SK-N-SH treated with all-trans-retinoic acid at 6 μM for 48 hours (cell line): ENCODE measurements at regions not wholly inside any gene's neighbourhood (a gene's known extent, or its start where the extent isn't known, plus 50 kb on each side); places are given as distances from the start of the nearest gene placed in this dataset.

ENCODE experiments used
- ATAC-seq: fragments of 200-7000 bp; cut with Tn5 transposase; 3 replicates; pipeline ENCODE4 v1.9.1; 2020; ENCODE audit warnings: mild to moderate bottlenecking, moderate library complexity
- ARNTL ChIP-seq: fragments of 450-650 bp; formaldehyde crosslinking; IDR thresholded peaks from 2 replicates; pipeline ENCODE4 v1.5.0; 2020; ENCODE audit warnings: low read depth, mild to moderate bottlenecking, moderate library complexity, borderline replicate concordance
- BACH2 ChIP-seq: fragments of 250-450 bp; sonication (Bioruptor Pico); IDR thresholded peaks from 2 replicates; pipeline ENCODE4 v1.9.0; 2021; ENCODE audit warnings: mild to moderate bottlenecking, borderline replicate concordance
- CSDC2 ChIP-seq: fragments of 250-450 bp; sonication (Bioruptor Pico); IDR thresholded peaks from 2 replicates; pipeline ENCODE4 v1.5.0; 2020; ENCODE audit warnings: mild to moderate bottlenecking, moderate library complexity
- ESRRG ChIP-seq: fragments of 250-450 bp; sonication (Bioruptor Pico); IDR thresholded peaks from 2 replicates; pipeline ENCODE4 v1.6.1; 2021; ENCODE audit warnings: mild to moderate bottlenecking
- GLIS3 ChIP-seq: fragments of 250-450 bp; sonication (Bioruptor Pico); IDR thresholded peaks from 2 replicates; pipeline ENCODE4 v1.5.0; 2020; ENCODE audit warnings: mild to moderate bottlenecking, moderate library complexity
- ISL1 ChIP-seq: fragments of 250-450 bp; sonication (Bioruptor Pico); IDR thresholded peaks from 2 replicates; pipeline ENCODE4 v2.1.2; 2022; ENCODE audit warnings: mild to moderate bottlenecking, moderate library complexity
- OSR1 ChIP-seq: fragments of 250-450 bp; sonication (Bioruptor Pico); IDR thresholded peaks from 2 replicates; pipeline ENCODE4 v1.8.0; 2022; ENCODE audit warnings: moderate library complexity, mild to moderate bottlenecking, inconsistent platforms
- PPARA ChIP-seq: fragments of 250-450 bp; sonication (Bioruptor Pico); IDR thresholded peaks from 2 replicates; pipeline ENCODE4 v1.5.0; 2020; ENCODE audit warnings: mild to moderate bottlenecking, borderline replicate concordance
- RARB ChIP-seq: fragments of 250-450 bp; sonication (Bioruptor Pico); IDR thresholded peaks from 2 replicates; pipeline ENCODE4 v1.8.0; 2021; ENCODE audit warnings: mild to moderate bottlenecking, moderate library complexity
- SNAI2 ChIP-seq: fragments of 250-450 bp; sonication (Bioruptor Pico); IDR thresholded peaks from 2 replicates; pipeline ENCODE4 v1.5.0; 2020; ENCODE audit warnings: mild to moderate bottlenecking, moderate library complexity
- TCF4 ChIP-seq: fragments of 250-450 bp; sonication (Bioruptor Pico); IDR thresholded peaks from 2 replicates; pipeline ENCODE4 v1.8.0; 2021; ENCODE audit warnings: mild to moderate bottlenecking, moderate library complexity, borderline replicate concordance
- TOX ChIP-seq: fragments of 250-450 bp; sonication (Bioruptor Pico); IDR thresholded peaks from 2 replicates; pipeline ENCODE4 v1.8.0; 2021; ENCODE audit warnings: mild to moderate bottlenecking, moderate library complexity, borderline replicate concordance
- ZC3H10 ChIP-seq: fragments of 250-450 bp; sonication (Bioruptor Pico); IDR thresholded peaks from 2 replicates; pipeline ENCODE4 v1.5.1; 2021; ENCODE audit warnings: mild to moderate bottlenecking, moderate library complexity
- ZFP3 ChIP-seq: fragments of 250-450 bp; sonication (Bioruptor Pico); IDR thresholded peaks from 2 replicates; pipeline ENCODE4 v1.5.0; 2020; ENCODE audit warnings: mild to moderate bottlenecking, moderate library complexity
- ZFP30 ChIP-seq: fragments of 450-650 bp; formaldehyde crosslinking; IDR thresholded peaks from 2 replicates; pipeline ENCODE4 v1.5.0; 2022; ENCODE audit warnings: mild to moderate bottlenecking, moderate library complexity
- ZNF565 ChIP-seq: fragments of 450-650 bp; formaldehyde crosslinking; conservative IDR thresholded peaks from 2 replicates; pipeline ENCODE4 v1.5.0; 2020; ENCODE audit warnings: low read depth, mild to moderate bottlenecking, moderate library complexity
- ZNF70 ChIP-seq: fragments of 450-650 bp; formaldehyde crosslinking; IDR thresholded peaks from 2 replicates; pipeline ENCODE4 v1.5.0; 2020; ENCODE audit warnings: mild to moderate bottlenecking, moderate library complexity
- ZNF8 ChIP-seq: fragments of 450-650 bp; formaldehyde crosslinking; IDR thresholded peaks from 2 replicates; pipeline ENCODE4 v1.5.0; 2020; ENCODE audit warnings: mild to moderate bottlenecking, moderate library complexity
- TF ChIP-seq, protein P1 (sequence below): fragments of 250-450 bp; sonication (Bioruptor Pico); IDR thresholded peaks from 2 replicates; pipeline ENCODE4 v1.5.1; 2020; ENCODE audit warnings: low read depth, mild to moderate bottlenecking, moderate library complexity
- TF ChIP-seq, protein P2 (sequence below): fragments of 250-450 bp; sonication (Bioruptor Pico); IDR thresholded peaks from 2 replicates; pipeline ENCODE4 v1.8.0; 2020; ENCODE audit warnings: mild to moderate bottlenecking, moderate library complexity, borderline replicate concordance
- TF ChIP-seq, protein P3 (sequence below): fragments of 250-450 bp; sonication (Bioruptor Pico); IDR thresholded peaks from 2 replicates; pipeline ENCODE4 v1.8.0; 2021; ENCODE audit warnings: low read depth, mild to moderate bottlenecking, moderate library complexity, borderline replicate concordance
- TF ChIP-seq, protein P4 (sequence below): fragments of 250-450 bp; sonication (Bioruptor Pico); IDR thresholded peaks from 2 replicates; pipeline ENCODE4 v1.5.0; 2020; ENCODE audit warnings: mild to moderate bottlenecking, moderate library complexity

DNA sequence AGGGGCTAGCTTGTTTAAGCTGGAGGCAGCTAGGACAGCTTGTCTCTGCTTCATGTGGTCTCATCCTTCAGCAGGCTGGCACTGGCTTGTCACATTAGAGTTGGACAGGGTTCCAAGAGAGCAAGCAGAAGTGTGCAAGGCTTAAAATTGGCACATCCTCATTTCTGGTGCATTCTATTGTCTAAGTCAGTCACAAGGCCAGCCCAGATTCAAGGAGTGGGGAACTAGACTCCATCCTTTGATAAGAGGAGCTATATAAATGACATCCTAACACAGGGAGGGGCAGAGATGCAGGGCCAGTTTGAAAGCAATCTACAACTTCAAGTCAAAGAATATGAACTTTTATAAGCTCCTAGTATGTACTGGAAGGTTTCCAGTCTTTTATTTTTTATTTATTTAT, 313.2 kb downstream of the PTTG2 start (continued):
- TF ChIP-seq ZNF565 (CRISPR knock-in tag) (no peak), PPARA (CRISPR knock-in tag) (no peak)
- TF ChIP-seq, all 23 proteins: peak for 0

DNA sequence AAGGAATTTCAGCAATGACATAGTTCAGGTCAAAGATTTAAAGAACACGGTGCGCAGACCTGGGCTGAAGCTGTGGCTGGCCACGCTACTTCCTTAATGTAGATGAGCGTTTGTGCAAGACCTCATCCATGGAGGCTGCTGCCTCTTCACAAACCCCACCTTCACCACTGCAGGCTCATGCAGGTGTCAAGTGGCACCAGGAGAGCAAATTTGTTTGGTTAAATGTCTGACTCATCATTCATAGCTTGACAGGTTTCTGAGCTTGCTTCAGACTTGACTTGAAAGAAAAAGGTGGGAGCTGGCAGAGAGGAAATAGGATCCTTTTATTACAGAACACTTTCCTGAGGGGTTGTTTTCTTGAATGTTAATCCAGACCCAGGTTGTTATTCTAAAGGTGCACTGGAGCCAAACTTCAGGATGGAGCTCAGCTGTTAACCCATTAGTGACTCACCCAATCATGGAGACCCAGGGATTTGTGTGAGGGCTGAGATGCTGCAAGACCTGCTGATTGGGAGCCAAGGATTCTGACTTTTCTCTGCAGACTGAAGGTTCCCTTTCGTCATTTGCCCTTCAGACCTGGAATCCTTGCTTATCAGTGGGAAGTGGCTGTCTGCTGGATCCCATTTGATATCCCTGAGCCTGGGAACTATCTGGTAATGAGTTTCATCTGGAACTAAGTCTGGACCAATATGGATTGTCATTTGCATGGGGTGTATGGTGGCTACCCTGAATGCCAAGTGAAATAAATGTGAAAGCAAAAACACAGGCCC, 315.3 kb downstream of the PTTG2 start:
- TF ChIP-seq OSR1: no peak
- no peak for ATAC-seq

DNA sequence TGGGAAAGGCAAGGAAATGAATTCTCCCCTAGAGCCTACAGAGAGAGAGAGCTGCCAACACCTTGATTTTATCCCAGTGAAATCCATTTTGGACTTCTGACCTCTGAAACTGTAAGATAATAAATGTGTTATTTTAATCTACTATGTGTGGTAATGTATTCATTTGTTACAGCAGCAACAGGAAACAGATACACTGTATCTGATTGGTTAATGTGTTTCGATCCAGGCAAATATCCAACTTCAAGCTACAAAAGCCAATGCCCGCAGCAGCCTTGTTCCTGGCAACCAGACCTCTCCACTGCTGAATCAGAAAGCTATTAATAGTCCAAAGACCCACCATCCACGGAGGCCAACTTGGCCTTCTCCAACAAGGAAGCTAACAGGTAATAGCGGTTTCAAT, 318.1 kb downstream of the PTTG2 start:
- ATAC-seq: no peak
- TF ChIP-seq ESRRG (no peak), SNAI2 (no peak), ZFP30 (CRISPR knock-in tag) (no peak)
- TF ChIP-seq, protein P1, sequence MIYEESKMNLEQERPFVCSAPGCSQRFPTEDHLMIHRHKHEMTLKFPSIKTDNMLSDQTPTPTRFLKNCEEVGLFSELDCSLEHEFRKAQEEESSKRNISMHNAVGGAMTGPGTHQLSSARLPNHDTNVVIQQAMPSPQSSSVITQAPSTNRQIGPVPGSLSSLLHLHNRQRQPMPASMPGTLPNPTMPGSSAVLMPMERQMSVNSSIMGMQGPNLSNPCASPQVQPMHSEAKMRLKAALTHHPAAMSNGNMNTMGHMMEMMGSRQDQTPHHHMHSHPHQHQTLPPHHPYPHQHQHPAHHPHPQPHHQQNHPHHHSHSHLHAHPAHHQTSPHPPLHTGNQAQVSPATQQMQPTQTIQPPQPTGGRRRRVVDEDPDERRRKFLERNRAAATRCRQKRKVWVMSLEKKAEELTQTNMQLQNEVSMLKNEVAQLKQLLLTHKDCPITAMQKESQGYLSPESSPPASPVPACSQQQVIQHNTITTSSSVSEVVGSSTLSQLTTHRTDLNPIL (CRISPR knock-in tag): no peak

DNA sequence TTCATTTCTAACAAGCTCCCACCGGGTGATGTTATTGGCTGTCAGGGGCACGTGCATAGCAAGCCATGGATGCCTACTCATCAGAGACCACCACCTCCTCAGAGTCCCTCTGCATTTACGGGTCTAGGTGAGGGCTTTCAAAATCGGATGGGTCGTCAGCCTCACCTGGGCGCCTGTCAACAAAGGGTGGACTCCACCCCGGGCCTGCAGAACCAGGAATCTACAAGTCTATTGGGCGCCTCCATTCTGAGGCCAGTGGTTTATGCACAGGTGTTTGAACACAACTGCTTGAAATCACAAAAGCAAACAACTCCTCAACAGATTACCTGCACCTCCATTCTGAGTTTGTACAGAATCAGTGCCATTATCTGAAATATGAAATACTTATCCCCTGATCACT, 318.9 kb downstream of the PTTG2 start:
- no peak for TF ChIP-seq ZC3H10 (CRISPR knock-in tag)
- TF ChIP-seq, protein P2, sequence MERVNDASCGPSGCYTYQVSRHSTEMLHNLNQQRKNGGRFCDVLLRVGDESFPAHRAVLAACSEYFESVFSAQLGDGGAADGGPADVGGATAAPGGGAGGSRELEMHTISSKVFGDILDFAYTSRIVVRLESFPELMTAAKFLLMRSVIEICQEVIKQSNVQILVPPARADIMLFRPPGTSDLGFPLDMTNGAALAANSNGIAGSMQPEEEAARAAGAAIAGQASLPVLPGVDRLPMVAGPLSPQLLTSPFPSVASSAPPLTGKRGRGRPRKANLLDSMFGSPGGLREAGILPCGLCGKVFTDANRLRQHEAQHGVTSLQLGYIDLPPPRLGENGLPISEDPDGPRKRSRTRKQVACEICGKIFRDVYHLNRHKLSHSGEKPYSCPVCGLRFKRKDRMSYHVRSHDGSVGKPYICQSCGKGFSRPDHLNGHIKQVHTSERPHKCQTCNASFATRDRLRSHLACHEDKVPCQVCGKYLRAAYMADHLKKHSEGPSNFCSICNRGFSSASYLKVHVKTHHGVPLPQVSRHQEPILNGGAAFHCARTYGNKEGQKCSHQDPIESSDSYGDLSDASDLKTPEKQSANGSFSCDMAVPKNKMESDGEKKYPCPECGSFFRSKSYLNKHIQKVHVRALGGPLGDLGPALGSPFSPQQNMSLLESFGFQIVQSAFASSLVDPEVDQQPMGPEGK: no peak
- TF ChIP-seq, protein P3, sequence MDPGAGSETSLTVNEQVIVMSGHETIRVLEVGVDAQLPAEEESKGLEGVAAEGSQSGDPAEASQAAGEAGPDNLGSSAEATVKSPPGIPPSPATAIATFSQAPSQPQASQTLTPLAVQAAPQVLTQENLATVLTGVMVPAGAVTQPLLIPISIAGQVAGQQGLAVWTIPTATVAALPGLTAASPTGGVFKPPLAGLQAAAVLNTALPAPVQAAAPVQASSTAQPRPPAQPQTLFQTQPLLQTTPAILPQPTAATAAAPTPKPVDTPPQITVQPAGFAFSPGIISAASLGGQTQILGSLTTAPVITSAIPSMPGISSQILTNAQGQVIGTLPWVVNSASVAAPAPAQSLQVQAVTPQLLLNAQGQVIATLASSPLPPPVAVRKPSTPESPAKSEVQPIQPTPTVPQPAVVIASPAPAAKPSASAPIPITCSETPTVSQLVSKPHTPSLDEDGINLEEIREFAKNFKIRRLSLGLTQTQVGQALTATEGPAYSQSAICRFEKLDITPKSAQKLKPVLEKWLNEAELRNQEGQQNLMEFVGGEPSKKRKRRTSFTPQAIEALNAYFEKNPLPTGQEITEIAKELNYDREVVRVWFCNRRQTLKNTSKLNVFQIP: no peak
- no peak for TF ChIP-seq ZFP3 (CRISPR knock-in tag)
- TF ChIP-seq, protein P1 (CRISPR knock-in tag): no peak
- TF ChIP-seq ISL1 (CRISPR knock-in tag): no peak
- no peak for TF ChIP-seq SNAI2
- no peak for TF ChIP-seq CSDC2 (CRISPR knock-in tag)
- TF ChIP-seq OSR1: no peak
- TF ChIP-seq BACH2 (CRISPR knock-in tag): no peak
- TF ChIP-seq TOX (CRISPR knock-in tag): no peak
- no peak for TF ChIP-seq PPARA (CRISPR knock-in tag)
- no peak for TF ChIP-seq ARNTL (CRISPR knock-in tag)
- TF ChIP-seq ZNF8 (CRISPR knock-in tag): no peak
- TF ChIP-seq GLIS3 (CRISPR knock-in tag): no peak
- TF ChIP-seq TCF4: no peak
- no peak for TF ChIP-seq ESRRG
- no peak for TF ChIP-seq ZNF70 (CRISPR knock-in tag)
- TF ChIP-seq, all 23 proteins: peak for 0
- ATAC-seq: no peak

DNA sequence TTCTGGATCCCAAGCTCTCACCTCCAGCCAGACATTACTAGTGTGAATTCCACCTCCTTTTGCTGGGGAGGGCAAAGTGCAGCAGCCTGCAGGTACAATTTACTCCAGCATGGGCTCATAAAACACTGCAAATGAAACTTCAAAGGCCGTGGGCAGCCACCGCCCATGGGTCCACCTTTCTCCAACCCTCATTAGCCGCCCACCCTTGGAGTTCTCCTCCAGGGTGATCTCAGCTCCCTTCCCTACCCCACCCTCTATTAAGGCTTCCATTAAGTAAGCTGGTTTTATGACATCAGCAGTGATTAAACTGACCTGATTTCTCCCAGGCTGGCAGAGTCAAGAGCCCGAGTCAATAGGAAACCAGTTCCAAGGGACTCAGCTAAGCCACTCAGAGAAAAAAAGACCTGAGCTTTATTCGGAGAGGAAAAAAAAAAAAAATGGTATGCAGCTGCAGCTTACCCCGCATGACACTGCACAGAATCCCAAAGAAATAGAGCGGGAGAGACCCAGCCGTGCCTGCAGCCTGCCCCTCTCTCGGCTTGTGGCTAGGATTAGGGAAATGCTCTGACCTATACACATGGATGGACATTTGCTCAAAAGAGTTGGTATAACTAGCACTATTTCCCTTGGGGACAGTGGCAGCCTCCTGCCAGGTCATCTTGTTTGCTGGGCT, 319.6 kb downstream of the PTTG2 start:
- no peak for ATAC-seq
- TF ChIP-seq, protein P1 (CRISPR knock-in tag): no peak
- TF ChIP-seq RARB (CRISPR knock-in tag): no peak
- TF ChIP-seq ESRRG: no peak
- TF ChIP-seq, protein P4, sequence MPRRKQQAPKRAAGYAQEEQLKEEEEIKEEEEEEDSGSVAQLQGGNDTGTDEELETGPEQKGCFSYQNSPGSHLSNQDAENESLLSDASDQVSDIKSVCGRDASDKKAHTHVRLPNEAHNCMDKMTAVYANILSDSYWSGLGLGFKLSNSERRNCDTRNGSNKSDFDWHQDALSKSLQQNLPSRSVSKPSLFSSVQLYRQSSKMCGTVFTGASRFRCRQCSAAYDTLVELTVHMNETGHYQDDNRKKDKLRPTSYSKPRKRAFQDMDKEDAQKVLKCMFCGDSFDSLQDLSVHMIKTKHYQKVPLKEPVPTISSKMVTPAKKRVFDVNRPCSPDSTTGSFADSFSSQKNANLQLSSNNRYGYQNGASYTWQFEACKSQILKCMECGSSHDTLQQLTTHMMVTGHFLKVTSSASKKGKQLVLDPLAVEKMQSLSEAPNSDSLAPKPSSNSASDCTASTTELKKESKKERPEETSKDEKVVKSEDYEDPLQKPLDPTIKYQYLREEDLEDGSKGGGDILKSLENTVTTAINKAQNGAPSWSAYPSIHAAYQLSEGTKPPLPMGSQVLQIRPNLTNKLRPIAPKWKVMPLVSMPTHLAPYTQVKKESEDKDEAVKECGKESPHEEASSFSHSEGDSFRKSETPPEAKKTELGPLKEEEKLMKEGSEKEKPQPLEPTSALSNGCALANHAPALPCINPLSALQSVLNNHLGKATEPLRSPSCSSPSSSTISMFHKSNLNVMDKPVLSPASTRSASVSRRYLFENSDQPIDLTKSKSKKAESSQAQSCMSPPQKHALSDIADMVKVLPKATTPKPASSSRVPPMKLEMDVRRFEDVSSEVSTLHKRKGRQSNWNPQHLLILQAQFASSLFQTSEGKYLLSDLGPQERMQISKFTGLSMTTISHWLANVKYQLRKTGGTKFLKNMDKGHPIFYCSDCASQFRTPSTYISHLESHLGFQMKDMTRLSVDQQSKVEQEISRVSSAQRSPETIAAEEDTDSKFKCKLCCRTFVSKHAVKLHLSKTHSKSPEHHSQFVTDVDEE (CRISPR knock-in tag): no peak
- TF ChIP-seq, protein P2: no peak
- TF ChIP-seq SNAI2: no peak
- TF ChIP-seq PPARA (CRISPR knock-in tag): no peak
- TF ChIP-seq ISL1 (CRISPR knock-in tag): no peak
- TF ChIP-seq OSR1: no peak
- TF ChIP-seq ZNF8 (CRISPR knock-in tag): no peak
